HepG2 (cell line): ENCODE measurements at regions not wholly inside any gene's neighbourhood (a gene's known extent, or its start where the extent isn't known, plus 50 kb on each side); places are given as distances from the start of the nearest gene placed in this dataset.

Source experiments
- CEBPB ChIP-seq: IDR thresholded peaks from 2 replicates; pipeline ENCODE4 v1.6.1; 2011; ENCODE audit warnings: low read depth, low read length, improper control_type of control experiment, borderline replicate concordance
- CHCHD3 ChIP-seq: sonication (generic); formaldehyde crosslinking; IDR thresholded peaks from 2 replicates; pipeline ENCODE4 v1.8.0; 2022; ENCODE audit warnings: mild to moderate bottlenecking, missing genetic modification reagents, moderate library complexity
- JUN ChIP-seq: sonication (generic); formaldehyde crosslinking; IDR thresholded peaks from 2 replicates; pipeline ENCODE4 v1.4.0; 2020; ENCODE audit warnings: mild to moderate bottlenecking, missing genetic modification reagents
- KLF6 ChIP-seq: IDR thresholded peaks from 2 replicates; pipeline ENCODE4 v1.8.0; 2016; ENCODE audit warnings: missing biosample characterization, missing genetic modification reagents
- MEIS2 ChIP-seq: sonication (generic); formaldehyde crosslinking; IDR thresholded peaks from 2 replicates; pipeline ENCODE4 v1.9.0; 2021; ENCODE audit warnings: mild to moderate bottlenecking, missing genetic modification reagents
- PATZ1 ChIP-seq: sonication (generic); formaldehyde crosslinking; IDR thresholded peaks from 2 replicates; pipeline ENCODE4 v1.4.0; 2020; ENCODE audit warnings: missing genetic modification reagents
- REPIN1 ChIP-seq: sonication (generic); formaldehyde crosslinking; IDR thresholded peaks from 2 replicates; pipeline ENCODE4 v1.8.0; 2022; ENCODE audit warnings: missing genetic modification reagents, low read depth, mild to moderate bottlenecking, borderline replicate concordance
- SP4 ChIP-seq: sonication (generic); formaldehyde crosslinking; IDR thresholded peaks from 2 replicates; pipeline ENCODE4 v1.8.1; 2023; ENCODE audit warnings: mild to moderate bottlenecking, missing genetic modification reagents
- ZGPAT ChIP-seq: IDR thresholded peaks from 2 replicates; pipeline ENCODE4 v1.6.1; 2016; ENCODE audit warnings: mild to moderate bottlenecking

GRCh38 chr5:4831325-4831724, 308.8 kb upstream of the ADAMTS16 start:
- no peak for TF ChIP-seq KLF6
- TF ChIP-seq ZGPAT (CRISPR knock-in tag), result no peak
- no peak for TF ChIP-seq SP4 (CRISPR knock-in tag)
- TF ChIP-seq MEIS2, result no peak
- TF ChIP-seq CEBPB, result no peak
- no peak for TF ChIP-seq CHCHD3 (CRISPR knock-in tag)
- no peak for TF ChIP-seq PATZ1 (CRISPR knock-in tag)
- TF ChIP-seq REPIN1, result no peak
- TF ChIP-seq JUN (CRISPR knock-in tag), result no peak
